Breast epithelium (tissue), 3 donors: ENCODE measurements at regions not wholly inside any gene's neighbourhood (a gene's known extent, or its start where the extent isn't known, plus 50 kb on each side); places are given as distances from the start of the nearest gene placed in this dataset.

ENCODE experiments used
- CTCF ChIP-seq, 3 donors: fragments of 450-650 bp; IDR thresholded peaks; one replicate each; pipeline ENCODE4 v1.5.1; 2016 to 2017; ENCODE audit warnings: antibody characterized with exemption in 3 of 3, mild to moderate bottlenecking in 3 of 3, moderate library complexity in 3 of 3
- POLR2A ChIP-seq: fragments of 450-650 bp; IDR thresholded peaks from one replicate; pipeline ENCODE4 v1.6.1; 2016; ENCODE audit warnings: antibody characterized with exemption, mild to moderate bottlenecking, moderate library complexity
- POLR2AphosphoS5 ChIP-seq, 3 donors: sonication (generic); formaldehyde crosslinking; IDR thresholded peaks; one replicate each; pipeline ENCODE4 v1.6.1; 2017; ENCODE audit warnings: antibody characterized with exemption in 3 of 3

GRCh38 chr7:108629651-108630400, 60.2 kb downstream of the DNAJB9 start:
- no peak for TF ChIP-seq CTCF (IDR thresholded peaks at IDR 0.05)
- no peak for TF ChIP-seq POLR2AphosphoS5 (IDR thresholded peaks at IDR 0.05)
- no peak for TF ChIP-seq POLR2A
